Endothelial cell of umbilical vein (primary cell): ENCODE measurements at regions not wholly inside any gene's neighbourhood (a gene's known extent, or its start where the extent isn't known, plus 50 kb on each side); places are given as distances from the start of the nearest gene placed in this dataset.

ENCODE experiments used
- BruUV-seq: library from RNA; stranded (reverse); fragments of 400-500 nt; replicated peaks from 2 replicates; lab custom pipeline; 2021; lab: Mats Ljungman, UMichigan
- CTCF ChIA-PET: fragments of 300-600, 350-600 bp; sonication (Branson Sonifier 250); formaldehyde crosslinking; loops from one replicate; lab custom pipeline; 2021; ENCODE audit warnings: antibody characterized with exemption, inconsistent platforms; lab: Charles Lee
- POLR2A ChIA-PET: fragments of 300-600, 350-600 bp; sonication (Branson Sonifier 250); formaldehyde crosslinking; loops from one replicate; lab custom pipeline; 2021; ENCODE audit warnings: antibody characterized with exemption, inconsistent platforms; lab: Charles Lee
- DNase-seq: peaks from one replicate; pipeline ENCODE4 v3.0.0-alpha.2; 2011; ENCODE audit warnings: low read depth, low spot score
- FAIRE-seq: peaks from 2 replicates; lab custom pipeline; 2011; peaks lifted over from hg19 to GRCh38; lab: Jason Lieb, UNC
- H2AFZ ChIP-seq: 2 replicates; pipeline ENCODE4 v1.6.0; 2012; ENCODE audit warnings: low read depth, low read length, control low read depth, inconsistent platforms
- H3K27ac ChIP-seq: 2 replicates; pipeline ENCODE4 v1.5.1; 2011; ENCODE audit warnings: low read depth, mild to moderate bottlenecking, control low read depth, low read length, moderate library complexity; ENCODE audit not compliant: insufficient read depth
- H3K27me3 ChIP-seq, 2 experiments: 2 replicates each; pipeline versions ENCODE4 v1.6.0 to v1.6.1; 2011; ENCODE audit warnings: low read length in 2 of 2, mixed read lengths in 1 of 2; ENCODE audit not compliant: control insufficient read depth in 2 of 2, insufficient read depth in 2 of 2
- H3K36me3 ChIP-seq, 2 experiments: 2 replicates in 1 of 2; 3 replicates in 1 of 2; pipeline ENCODE4 v1.5.1; 2011; ENCODE audit warnings: low read length in 2 of 2, mild to moderate bottlenecking in 1 of 2, moderate library complexity in 1 of 2; ENCODE audit not compliant: control insufficient read depth in 2 of 2, insufficient read depth in 2 of 2; ENCODE audit errors: extremely low read depth in 1 of 2
- H3K4me1 ChIP-seq: 3 replicates; pipeline ENCODE4 v1.5.1; 2011; ENCODE audit warnings: mild to moderate bottlenecking, low read length; ENCODE audit not compliant: control insufficient read depth, insufficient read depth; ENCODE audit errors: extremely low read depth
- H3K4me2 ChIP-seq: 2 replicates; pipeline ENCODE4 v1.6.1; 2011; ENCODE audit warnings: low read length, control low read depth, mixed read lengths; ENCODE audit not compliant: insufficient read depth
- H3K4me3 ChIP-seq, 3 experiments: fragments of 200-600 bp in 1 of 3; sonication (generic), shearing (Covaris generic) in 1 of 3; replicated peaks in 1 of 3; 2 replicates each; pipeline ENCODE4 v1.5.1; 2011 to 2016; ENCODE audit warnings: control low read depth in 3 of 3, low read length in 3 of 3, mild to moderate bottlenecking in 2 of 3, inconsistent platforms in 1 of 3, low read depth in 1 of 3, moderate library complexity in 1 of 3; ENCODE audit not compliant: insufficient read depth in 1 of 3
- H3K79me2 ChIP-seq: 2 replicates; pipeline ENCODE4 v1.6.0; 2012; ENCODE audit warnings: low read length, inconsistent platforms; ENCODE audit not compliant: control insufficient read depth, insufficient read depth
- H3K9ac ChIP-seq: replicated peaks from 2 replicates; pipeline ENCODE3; 2011; ENCODE audit warnings: low read length, control low read depth; ENCODE audit not compliant: insufficient read depth; ENCODE audit errors: extremely low read depth
- H3K9me1 ChIP-seq: replicated peaks from 3 replicates; pipeline ENCODE4 v1.6.0; 2011; ENCODE audit warnings: mild to moderate bottlenecking, low read length; ENCODE audit not compliant: control insufficient read depth, insufficient read depth; ENCODE audit errors: extremely low read depth
- H3K9me3 ChIP-seq: replicated peaks from 2 replicates; pipeline ENCODE4 v1.5.1; 2012; ENCODE audit warnings: low read length, inconsistent platforms; ENCODE audit not compliant: control insufficient read depth, insufficient read depth
- H4K20me1 ChIP-seq: replicated peaks from 2 replicates; pipeline ENCODE3; 2011; ENCODE audit warnings: mild to moderate bottlenecking, low read length; ENCODE audit not compliant: control insufficient read depth, insufficient read depth; ENCODE audit errors: extremely low read depth
- EZH2 ChIP-seq: IDR thresholded peaks from 2 replicates; pipeline ENCODE4 v1.6.1; 2012; ENCODE audit warnings: borderline replicate concordance, low read depth, mild to moderate bottlenecking, moderate library complexity, low read length, inconsistent platforms; ENCODE audit not compliant: severe bottlenecking
- FOS ChIP-seq: IDR thresholded peaks from 2 replicates; pipeline ENCODE4 v1.6.1; 2011; ENCODE audit warnings: mild to moderate bottlenecking, low read length, moderate library complexity, borderline replicate concordance; ENCODE audit not compliant: insufficient read depth
- GATA2 ChIP-seq: IDR thresholded peaks from 2 replicates; pipeline ENCODE4 v1.7.0; 2011; ENCODE audit warnings: low read depth, mild to moderate bottlenecking, moderate library complexity, mixed read lengths, low read length; ENCODE audit not compliant: insufficient read length, insufficient read depth
- JUN ChIP-seq: IDR thresholded peaks from 2 replicates; pipeline ENCODE4 v1.6.1; 2011; ENCODE audit warnings: borderline replicate concordance, low read depth; ENCODE audit not compliant: insufficient read length, insufficient read depth
- MYC ChIP-seq: IDR thresholded peaks from one replicate; pipeline ENCODE4 v1.6.1; 2011; ENCODE audit warnings: mild to moderate bottlenecking, low read depth, low read length
- POLR2A ChIP-seq: IDR thresholded peaks from 2 replicates; pipeline ENCODE4 v1.6.1; 2012; ENCODE audit warnings: low read depth, mild to moderate bottlenecking, control low read depth, low read length
- POLR2AphosphoS5 ChIP-seq: IDR thresholded peaks from 2 replicates; pipeline ENCODE4 v1.6.1; 2012; ENCODE audit warnings: low read depth, mild to moderate bottlenecking, control low read depth, low read length, moderate library complexity; ENCODE audit not compliant: insufficient read depth
- dilution Hi-C: fragments of 300-500 bp; cut with MboI; formaldehyde crosslinking; loops from one replicate; pipeline ENCODE4 v1.15.0; 2019; ENCODE audit warnings: low sequenced_read_pairs; ENCODE audit not compliant: extremely low pct_ligation_motif_present
- intact Hi-C: fragments of 100-400 bp; cut with micrococcal nuclease; formaldehyde crosslinking; loops from one replicate; pipeline ENCODE4 v1.10.0; 2022
- TF ChIP-seq, protein P1 (sequence below): IDR thresholded peaks from 2 replicates; pipeline ENCODE4 v1.6.1; 2011; ENCODE audit not compliant: insufficient read depth, insufficient read length
- TF ChIP-seq, protein P2 (sequence below), 2 donors: IDR thresholded peaks; 1 replicate in 1 of 2; 2 replicates in 1 of 2; pipeline ENCODE4 v1.5.1; 2011; ENCODE audit warnings: low read length in 2 of 2, mild to moderate bottlenecking in 2 of 2, moderate library complexity in 2 of 2, control low read depth in 1 of 2, inconsistent platforms in 1 of 2, low read depth in 1 of 2; ENCODE audit not compliant: insufficient read depth in 1 of 2; ENCODE audit errors: extremely low read depth in 1 of 2

- Histone ChIP-seq H3K9ac (no peak overlapping the region), H3K27ac (no peak overlapping the region), H3K27me3 (no peaks in the 10 kb centered on the region), H4K20me1 (no peaks in the 10 kb centered on the region), H3K4me3 (no peak overlapping the region), H3K79me2 (no peaks in the 10 kb centered on the region), H3K4me2 (no peak overlapping the region), H3K4me1 (peaks cover 11% of the 10 kb centered on the region), H3K9me3 (no peaks in the 10 kb centered on the region), H2AFZ (no peak overlapping the region), H3K9me1 (no peaks in the 10 kb centered on the region), H3K36me3 (no peaks in the 10 kb centered on the region)
- TF ChIP-seq FOS (peak; percentile 77), JUN (no peak), MYC (no peak), GATA2 (no peak), POLR2AphosphoS5 (no peak), POLR2A (no peak)
- TF ChIP-seq, protein P1, sequence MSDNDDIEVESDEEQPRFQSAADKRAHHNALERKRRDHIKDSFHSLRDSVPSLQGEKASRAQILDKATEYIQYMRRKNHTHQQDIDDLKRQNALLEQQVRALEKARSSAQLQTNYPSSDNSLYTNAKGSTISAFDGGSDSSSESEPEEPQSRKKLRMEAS, result no peak
- dilution Hi-C loops, result no loop called here
- no peak for FAIRE-seq
- ChIA-PET POLR2A (no interaction called here), CTCF (interaction anchor here (1.0 to 1.8 kb wide), 2 partner anchors 9 to 115 kb away, joined by 4 to 6 read pairs; no protein-coding TSS in a partner anchor)
- no peak for DNase-seq
- intact Hi-C loops, result no loop called here
- BruUV-seq, result no TSS peak
Measured at GRCh38 chr17:5820721-5821456, 236.6 kb upstream of the NLRP1 start.

GRCh38 chr17:5821803-5822202, 237.5 kb upstream of the NLRP1 start:
- BruUV-seq, result no TSS peak
- Histone ChIP-seq H3K27me3 (no peaks in the 10 kb centered on the region), H3K27ac (no peak overlapping the region), H3K9ac (no peak overlapping the region), H3K9me1 (no peaks in the 10 kb centered on the region), H3K4me3 (no peak overlapping the region), H3K36me3 (no peaks in the 10 kb centered on the region), H3K4me1 (peaks cover 20% of the 10 kb centered on the region), H3K4me2 (no peak overlapping the region), H3K9me3 (no peaks in the 10 kb centered on the region), H4K20me1 (no peaks in the 10 kb centered on the region), H3K79me2 (no peaks in the 10 kb centered on the region), H2AFZ (no peak overlapping the region)
- FAIRE-seq (no peak), DNase-seq (no peak)
- no peak for TF ChIP-seq POLR2AphosphoS5
- TF ChIP-seq JUN, result no peak
- TF ChIP-seq FOS, result no peak
- TF ChIP-seq MYC, result no peak
- TF ChIP-seq, protein P1, result no peak
- TF ChIP-seq POLR2A, result no peak
- TF ChIP-seq GATA2, result no peak
- TF ChIP-seq, protein P2, sequence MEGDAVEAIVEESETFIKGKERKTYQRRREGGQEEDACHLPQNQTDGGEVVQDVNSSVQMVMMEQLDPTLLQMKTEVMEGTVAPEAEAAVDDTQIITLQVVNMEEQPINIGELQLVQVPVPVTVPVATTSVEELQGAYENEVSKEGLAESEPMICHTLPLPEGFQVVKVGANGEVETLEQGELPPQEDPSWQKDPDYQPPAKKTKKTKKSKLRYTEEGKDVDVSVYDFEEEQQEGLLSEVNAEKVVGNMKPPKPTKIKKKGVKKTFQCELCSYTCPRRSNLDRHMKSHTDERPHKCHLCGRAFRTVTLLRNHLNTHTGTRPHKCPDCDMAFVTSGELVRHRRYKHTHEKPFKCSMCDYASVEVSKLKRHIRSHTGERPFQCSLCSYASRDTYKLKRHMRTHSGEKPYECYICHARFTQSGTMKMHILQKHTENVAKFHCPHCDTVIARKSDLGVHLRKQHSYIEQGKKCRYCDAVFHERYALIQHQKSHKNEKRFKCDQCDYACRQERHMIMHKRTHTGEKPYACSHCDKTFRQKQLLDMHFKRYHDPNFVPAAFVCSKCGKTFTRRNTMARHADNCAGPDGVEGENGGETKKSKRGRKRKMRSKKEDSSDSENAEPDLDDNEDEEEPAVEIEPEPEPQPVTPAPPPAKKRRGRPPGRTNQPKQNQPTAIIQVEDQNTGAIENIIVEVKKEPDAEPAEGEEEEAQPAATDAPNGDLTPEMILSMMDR (IDR thresholded peaks at IDR 0.05; ENCODE audit: extremely low read depth in 1 of 2, insufficient read depth in 1 of 2, low read depth in 1 of 2, low read length in 2 of 2), result no peak
- TF ChIP-seq EZH2, result no peak
- ChIA-PET POLR2A (no interaction called here), CTCF (no interaction called here)
- intact Hi-C loops, result no loop called here
- dilution Hi-C loops, result no loop called here
